C4-2B (cell line): ENCODE measurements at regions not wholly inside any gene's neighbourhood (a gene's known extent, or its start where the extent isn't known, plus 50 kb on each side); places are given as distances from the start of the nearest gene placed in this dataset.

Experiments
- H3K27ac ChIP-seq: fragments of 450-650 bp; 2 replicates; pipeline ENCODE4 v1.5.1; 2017
- ZFX ChIP-seq: fragments of 450-650 bp; IDR thresholded peaks from 2 replicates; pipeline ENCODE4 v1.6.1; 2017
- TF ChIP-seq, protein P1 (sequence below): fragments of 450-650 bp; conservative IDR thresholded peaks from 2 replicates; pipeline ENCODE4 v1.5.1; 2017; ENCODE audit warnings: mild to moderate bottlenecking

DNA sequence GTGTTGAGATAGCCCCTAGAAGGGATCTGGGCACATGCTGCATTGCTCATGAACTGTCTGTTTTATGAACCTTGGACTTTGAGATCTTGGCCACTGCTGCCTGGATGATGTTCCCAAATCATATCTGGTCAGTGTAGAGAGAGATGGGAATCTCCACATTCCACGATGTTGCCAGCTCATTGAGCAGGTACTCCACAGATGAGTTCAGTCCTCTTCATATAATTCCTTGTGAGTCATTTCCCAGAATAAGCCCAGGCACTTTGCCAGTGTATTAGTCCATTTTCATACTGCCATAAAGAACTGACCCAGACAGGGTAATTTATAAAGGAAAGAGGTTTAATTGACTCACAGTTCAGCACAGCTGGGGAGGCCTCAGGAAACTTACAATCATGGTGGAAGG, 254.0 kb upstream of the RUNX1 start:
- TF ChIP-seq ZFX = no peak
- no peak overlapping the region for H3K27ac ChIP-seq

DNA sequence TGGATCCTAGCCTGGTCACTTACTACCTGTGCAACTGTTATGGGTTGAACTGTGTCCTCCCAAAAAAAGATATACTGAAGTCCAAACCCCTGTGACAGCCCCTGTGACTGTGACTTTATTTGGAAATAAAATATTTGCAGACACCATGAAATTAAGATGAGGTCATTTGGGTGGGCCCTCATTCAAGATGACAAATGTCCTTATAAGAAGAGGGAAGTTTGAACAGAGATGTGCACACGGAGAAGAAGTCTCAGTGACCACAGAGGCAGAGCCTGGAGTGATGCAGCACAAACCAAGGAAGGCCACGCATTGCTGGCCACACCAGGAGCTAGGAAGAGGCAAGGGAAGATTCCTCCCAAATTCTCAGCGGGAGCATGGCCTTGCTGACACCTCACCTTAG, 249.7 kb upstream of the RUNX1 start:
- TF ChIP-seq ZFX = no peak
- TF ChIP-seq, protein P1, sequence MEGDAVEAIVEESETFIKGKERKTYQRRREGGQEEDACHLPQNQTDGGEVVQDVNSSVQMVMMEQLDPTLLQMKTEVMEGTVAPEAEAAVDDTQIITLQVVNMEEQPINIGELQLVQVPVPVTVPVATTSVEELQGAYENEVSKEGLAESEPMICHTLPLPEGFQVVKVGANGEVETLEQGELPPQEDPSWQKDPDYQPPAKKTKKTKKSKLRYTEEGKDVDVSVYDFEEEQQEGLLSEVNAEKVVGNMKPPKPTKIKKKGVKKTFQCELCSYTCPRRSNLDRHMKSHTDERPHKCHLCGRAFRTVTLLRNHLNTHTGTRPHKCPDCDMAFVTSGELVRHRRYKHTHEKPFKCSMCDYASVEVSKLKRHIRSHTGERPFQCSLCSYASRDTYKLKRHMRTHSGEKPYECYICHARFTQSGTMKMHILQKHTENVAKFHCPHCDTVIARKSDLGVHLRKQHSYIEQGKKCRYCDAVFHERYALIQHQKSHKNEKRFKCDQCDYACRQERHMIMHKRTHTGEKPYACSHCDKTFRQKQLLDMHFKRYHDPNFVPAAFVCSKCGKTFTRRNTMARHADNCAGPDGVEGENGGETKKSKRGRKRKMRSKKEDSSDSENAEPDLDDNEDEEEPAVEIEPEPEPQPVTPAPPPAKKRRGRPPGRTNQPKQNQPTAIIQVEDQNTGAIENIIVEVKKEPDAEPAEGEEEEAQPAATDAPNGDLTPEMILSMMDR = no peak
- H3K27ac ChIP-seq = no peak overlapping the region

DNA sequence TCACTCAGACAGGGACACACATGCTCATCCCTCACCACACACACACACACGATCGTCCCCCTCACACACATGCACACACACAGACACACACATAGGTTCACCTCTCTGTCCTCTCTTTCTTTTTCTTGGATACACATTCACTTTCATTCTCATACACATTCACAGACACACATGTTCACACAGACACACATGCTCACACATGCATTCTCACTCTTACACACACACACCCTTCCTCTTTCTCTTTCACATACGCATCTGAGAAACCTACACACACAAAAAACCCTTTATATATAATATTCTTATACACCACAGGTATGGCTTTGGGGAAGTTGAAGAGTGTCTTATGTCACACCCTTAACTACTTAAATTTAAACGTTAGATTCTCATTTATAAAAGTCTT, 248.6 kb upstream of the RUNX1 start:
- TF ChIP-seq, protein P1 = no peak
- no peak for TF ChIP-seq ZFX

DNA sequence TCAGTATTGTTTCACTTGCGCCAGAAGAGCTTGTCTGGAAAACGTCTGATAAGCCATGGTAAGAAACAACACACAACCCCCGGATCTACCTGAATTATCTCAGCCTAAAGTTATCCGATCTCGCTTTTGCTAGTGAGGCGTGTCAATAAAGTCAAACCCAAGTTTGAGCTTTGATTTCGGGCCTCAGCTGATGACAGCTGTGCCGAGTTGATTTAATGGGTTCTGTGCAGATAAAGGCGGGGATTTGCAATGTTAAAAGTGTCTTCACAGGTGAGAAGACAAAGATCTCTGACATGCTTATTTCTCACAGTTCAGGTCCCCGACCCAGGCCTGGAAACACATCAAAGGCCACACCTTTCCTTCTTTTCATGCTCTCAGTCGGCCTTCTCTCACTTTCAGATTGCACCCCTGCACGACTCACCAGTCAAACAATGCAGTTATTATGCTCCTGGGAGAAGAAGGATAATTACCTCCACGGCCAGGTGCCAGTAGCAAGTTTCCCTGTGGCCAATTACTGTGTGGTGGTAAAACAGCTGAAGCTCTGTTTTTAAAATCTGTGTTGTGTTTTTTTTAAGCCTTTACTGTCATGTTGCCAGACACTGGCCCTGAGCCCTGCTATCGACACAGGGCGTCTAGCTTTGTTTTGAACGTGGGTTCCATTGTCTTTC, 245.3 kb upstream of the RUNX1 start:
- no peak overlapping the region for H3K27ac ChIP-seq

More for the DNA sequence above, 248.6 kb upstream of the RUNX1 start:
- H3K27ac ChIP-seq = no peak overlapping the region

DNA sequence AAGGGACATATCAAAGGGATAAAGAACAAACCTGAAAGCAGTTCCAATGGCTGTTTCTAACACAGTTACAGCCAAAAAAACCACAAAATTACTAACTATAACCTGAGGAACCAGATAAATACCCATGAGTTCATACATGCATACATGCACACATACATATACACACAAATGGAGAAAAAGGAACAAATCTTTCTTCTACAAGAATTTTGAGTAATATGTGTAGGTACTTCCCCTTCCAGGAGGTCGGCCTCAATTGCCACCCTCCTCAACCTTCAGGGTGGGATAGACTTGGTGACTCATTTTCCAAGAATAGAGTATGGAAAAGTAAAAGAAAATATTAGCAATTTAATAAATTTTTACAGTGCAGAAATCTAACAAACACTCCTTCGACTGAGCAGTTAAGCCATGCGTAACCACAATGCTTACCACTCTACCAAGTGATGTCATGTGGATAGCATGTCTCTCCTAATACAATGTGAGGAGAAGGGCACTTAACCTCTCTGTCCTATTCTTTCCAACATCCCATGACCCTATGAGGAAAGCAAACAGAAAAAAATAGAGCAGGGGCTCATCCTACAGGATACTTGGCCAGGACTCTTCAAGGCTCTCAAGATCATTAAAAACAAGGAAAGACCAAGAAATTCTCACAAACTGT, 243.0 kb upstream of the RUNX1 start:
- TF ChIP-seq, protein P1 = no peak
- TF ChIP-seq ZFX = no peak
- H3K27ac ChIP-seq = no peak overlapping the region

More for the DNA sequence above, 245.3 kb upstream of the RUNX1 start:
- TF ChIP-seq, protein P1 = no peak
- no peak for TF ChIP-seq ZFX

DNA sequence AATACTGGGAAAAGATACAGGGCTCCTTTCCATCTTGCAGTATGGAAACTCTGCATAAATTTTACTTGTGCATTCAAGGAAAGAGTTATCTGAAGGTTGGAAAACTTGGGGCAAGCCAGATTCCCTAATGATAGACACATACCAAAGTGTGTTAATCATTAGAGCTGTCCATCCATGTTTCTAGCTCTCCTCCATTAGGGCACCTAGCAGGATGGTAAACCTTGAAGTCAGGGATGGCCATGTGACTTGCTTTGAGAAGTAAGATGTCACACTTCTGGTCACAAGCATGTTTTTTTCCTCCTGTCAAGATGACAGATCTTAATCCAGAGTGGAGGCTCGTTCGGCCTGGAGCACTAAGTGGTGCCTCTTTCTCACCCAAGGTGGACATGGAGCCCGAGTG, 241.9 kb upstream of the RUNX1 start:
- H3K27ac ChIP-seq = no peak overlapping the region
- no peak for TF ChIP-seq ZFX
- TF ChIP-seq, protein P1 = no peak

DNA sequence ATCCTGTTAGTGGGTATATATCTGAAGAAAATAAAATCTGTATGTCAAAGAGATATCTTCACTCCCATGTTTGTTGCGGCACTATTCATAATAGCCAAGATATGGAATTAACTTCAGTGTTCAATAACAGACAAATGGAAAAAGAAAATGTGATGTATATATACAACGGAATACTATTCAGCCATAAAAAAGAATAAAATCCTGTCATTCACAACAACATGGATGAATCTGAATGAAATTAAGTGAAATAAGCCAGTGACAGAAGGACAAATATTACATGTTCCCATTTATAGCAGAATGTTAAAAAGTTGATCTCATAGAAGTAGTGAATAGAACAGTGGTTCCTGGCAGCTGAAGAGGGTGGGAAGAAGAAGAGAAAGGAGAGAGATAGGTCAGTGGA, 239.1 kb upstream of the RUNX1 start:
- TF ChIP-seq, protein P1 = no peak
- TF ChIP-seq ZFX = no peak
- H3K27ac ChIP-seq = no peak overlapping the region

DNA sequence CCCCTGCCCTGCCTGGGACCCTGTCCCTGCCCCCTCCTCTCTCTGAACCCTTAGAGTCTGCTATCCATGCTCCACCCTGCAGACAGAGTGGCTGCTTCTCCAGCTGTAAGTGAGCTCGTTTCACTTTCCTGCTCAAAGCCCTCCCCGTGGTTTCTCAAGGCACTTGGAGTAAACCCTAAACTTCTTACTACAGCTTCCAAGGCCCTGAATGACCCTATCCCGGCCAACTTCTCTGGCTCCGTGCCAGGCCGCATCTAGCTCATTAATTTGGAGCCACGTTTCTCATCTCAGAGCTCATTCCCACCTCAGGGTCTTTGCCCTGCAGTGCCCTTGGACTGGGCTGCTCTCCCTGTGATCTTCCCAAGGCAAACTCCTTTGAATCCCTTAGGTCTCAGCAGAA, 235.1 kb upstream of the RUNX1 start:
- TF ChIP-seq ZFX = no peak
- no peak overlapping the region for H3K27ac ChIP-seq
